Upper lobe of left lung (tissue), 4 donors: ENCODE measurements at regions not wholly inside any gene's neighbourhood (a gene's known extent, or its start where the extent isn't known, plus 50 kb on each side); places are given as distances from the start of the nearest gene placed in this dataset.

Source experiments
- EP300 ChIP-seq, 4 donors: sonication (generic); formaldehyde crosslinking; IDR thresholded peaks; one replicate each; pipeline ENCODE4 v1.5.1; 2017; ENCODE audit warnings: antibody characterized with exemption in 4 of 4, control low read depth in 2 of 4
- POLR2A ChIP-seq, 4 donors: fragments of 450-650 bp; IDR thresholded peaks; one replicate each; pipeline ENCODE4 v1.5.1; 2016 to 2017; ENCODE audit warnings: antibody characterized with exemption in 4 of 4, mild to moderate bottlenecking in 2 of 4
- POLR2AphosphoS5 ChIP-seq, 2 donors: sonication (generic); formaldehyde crosslinking; IDR thresholded peaks; one replicate each; pipeline ENCODE4 v1.5.1; 2017; ENCODE audit warnings: antibody characterized with exemption in 2 of 2
- TF ChIP-seq, protein P1 (sequence below), 6 experiments: fragments of 450-650 bp in 4 of 6; fragments of 200-600 bp in 2 of 6; sonication (generic) in 2 of 6; IDR thresholded peaks; one replicate each; pipeline ENCODE4 v1.5.1; 2016 to 2019; ENCODE audit warnings: antibody characterized with exemption in 6 of 6

DNA sequence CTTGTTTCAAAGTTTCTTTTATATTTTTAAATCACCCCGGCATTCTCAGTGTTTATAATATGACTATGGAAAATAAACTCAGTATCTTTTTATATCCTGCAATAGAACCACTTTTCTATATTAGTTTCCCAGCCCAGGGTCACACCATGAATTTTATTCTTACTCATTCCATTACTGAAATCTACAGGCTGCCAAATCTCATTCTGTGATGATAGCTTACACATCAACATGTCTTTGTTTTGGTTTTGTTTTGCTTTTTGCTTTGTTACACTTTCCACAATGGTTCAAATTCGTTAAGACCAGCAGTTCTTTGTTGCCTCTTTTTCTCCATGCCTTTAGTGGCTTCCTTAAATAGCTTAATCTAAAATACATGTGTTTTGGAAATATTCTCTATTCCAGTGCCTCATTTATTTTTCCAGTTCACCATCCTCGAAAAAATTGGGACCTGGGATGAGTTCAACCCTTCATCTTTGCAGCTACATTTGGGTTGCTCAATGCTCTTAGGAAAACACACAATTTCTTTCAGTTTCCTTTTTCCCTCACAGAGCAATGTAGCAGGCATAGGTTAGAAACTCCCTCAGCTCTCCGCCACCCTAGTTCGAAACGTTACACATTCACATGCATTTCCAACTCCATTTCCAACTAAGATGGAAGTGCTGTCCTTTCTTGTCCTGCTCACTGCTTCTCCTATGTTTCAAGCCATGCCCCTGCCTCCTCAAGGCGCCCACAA lies 1146.3 kb downstream of the MAT2B start:
- TF ChIP-seq, protein P1, sequence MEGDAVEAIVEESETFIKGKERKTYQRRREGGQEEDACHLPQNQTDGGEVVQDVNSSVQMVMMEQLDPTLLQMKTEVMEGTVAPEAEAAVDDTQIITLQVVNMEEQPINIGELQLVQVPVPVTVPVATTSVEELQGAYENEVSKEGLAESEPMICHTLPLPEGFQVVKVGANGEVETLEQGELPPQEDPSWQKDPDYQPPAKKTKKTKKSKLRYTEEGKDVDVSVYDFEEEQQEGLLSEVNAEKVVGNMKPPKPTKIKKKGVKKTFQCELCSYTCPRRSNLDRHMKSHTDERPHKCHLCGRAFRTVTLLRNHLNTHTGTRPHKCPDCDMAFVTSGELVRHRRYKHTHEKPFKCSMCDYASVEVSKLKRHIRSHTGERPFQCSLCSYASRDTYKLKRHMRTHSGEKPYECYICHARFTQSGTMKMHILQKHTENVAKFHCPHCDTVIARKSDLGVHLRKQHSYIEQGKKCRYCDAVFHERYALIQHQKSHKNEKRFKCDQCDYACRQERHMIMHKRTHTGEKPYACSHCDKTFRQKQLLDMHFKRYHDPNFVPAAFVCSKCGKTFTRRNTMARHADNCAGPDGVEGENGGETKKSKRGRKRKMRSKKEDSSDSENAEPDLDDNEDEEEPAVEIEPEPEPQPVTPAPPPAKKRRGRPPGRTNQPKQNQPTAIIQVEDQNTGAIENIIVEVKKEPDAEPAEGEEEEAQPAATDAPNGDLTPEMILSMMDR (IDR thresholded peaks at IDR 0.05), result no peak
- TF ChIP-seq POLR2A (IDR thresholded peaks at IDR 0.05) (no peak), POLR2AphosphoS5 (IDR thresholded peaks at IDR 0.05) (no peak), EP300 (IDR thresholded peaks at IDR 0.05) (no peak)
